CD4-positive, alpha-beta T cell treated with Interleukin-1 beta for 1 hour (primary cell): ENCODE measurements at regions not wholly inside any gene's neighbourhood (a gene's known extent, or its start where the extent isn't known, plus 50 kb on each side); places are given as distances from the start of the nearest gene placed in this dataset.

ENCODE experiments used
- DNase-seq, 2 donors: peaks; one replicate each; pipeline ENCODE4 v3.0.0-alpha.2; 2020 to 2022

- no peak for DNase-seq
Observed at GRCh38 chr2:199019898-199020507, 437.7 kb downstream of the SATB2 start.

- no peak for DNase-seq
Observed at GRCh38 chr2:199018826-199019225, 438.9 kb downstream of the SATB2 start.

GRCh38 chr2:199015072-199015471 is 442.7 kb downstream of the SATB2 start:
- DNase-seq, result no peak

GRCh38 chr2:199014226-199014625 is 443.5 kb downstream of the SATB2 start:
- no peak for DNase-seq

- DNase-seq, result no peak
Observed at GRCh38 chr2:199011908-199012307, 445.8 kb downstream of the SATB2 start.

- no peak for DNase-seq
Observed at GRCh38 chr2:198994678-198995077, 463.1 kb downstream of the SATB2 start.

GRCh38 chr2:198991431-198991830 is 466.3 kb downstream of the SATB2 start:
- no peak for DNase-seq

GRCh38 chr2:198975779-198976178 is 482.0 kb downstream of the SATB2 start:
- DNase-seq, result no peak

- DNase-seq, result no peak
Observed at GRCh38 chr2:198973785-198974184, 484.0 kb downstream of the SATB2 start.

GRCh38 chr2:198973181-198973580 is 484.6 kb downstream of the SATB2 start:
- no peak for DNase-seq

GRCh38 chr2:198968545-198968944 is 489.2 kb downstream of the SATB2 start:
- DNase-seq, result no peak

- DNase-seq, result no peak
Observed at GRCh38 chr2:198966269-198966668, 491.5 kb downstream of the SATB2 start.

GRCh38 chr2:198961547-198961946 is 496.2 kb downstream of the SATB2 start:
- no peak for DNase-seq

- DNase-seq, result no peak
Observed at GRCh38 chr2:198957181-198957580, 500.6 kb downstream of the SATB2 start.

GRCh38 chr2:198953328-198953727 is 504.4 kb downstream of the SATB2 start:
- DNase-seq, result no peak

- no peak for DNase-seq
Observed at GRCh38 chr2:198950803-198951202, 506.9 kb downstream of the SATB2 start.

GRCh38 chr2:198945496-198945895 is 512.2 kb downstream of the SATB2 start:
- no peak for DNase-seq

GRCh38 chr2:198930170-198930569 is 527.6 kb downstream of the SATB2 start:
- no peak for DNase-seq

- DNase-seq, result no peak
Observed at GRCh38 chr2:198928026-198928425, 529.7 kb downstream of the SATB2 start.

GRCh38 chr2:198917926-198918720 is 539.6 kb downstream of the SATB2 start:
- no peak for DNase-seq

GRCh38 chr2:198917275-198917674 is 540.5 kb downstream of the SATB2 start:
- no peak for DNase-seq

- DNase-seq, result no peak
Observed at GRCh38 chr2:198916548-198917080, 541.1 kb downstream of the SATB2 start.

GRCh38 chr2:198913394-198914152 is 544.2 kb downstream of the SATB2 start:
- DNase-seq, result no peak
